Glomerular visceral epithelial cell (primary cell): ENCODE measurements at regions not wholly inside any gene's neighbourhood (a gene's known extent, or its start where the extent isn't known, plus 50 kb on each side); places are given as distances from the start of the nearest gene placed in this dataset.
"Not testable (repeated sequence)": the region's sequence is repeated elsewhere in the genome, so short reads cannot be mapped to it uniquely, and the experiment has no call there.

Source experiments
- DNase-seq: peaks from one replicate; pipeline ENCODE4 v3.0.0-alpha.2; 2016; ENCODE audit errors: extremely low spot score

DNA sequence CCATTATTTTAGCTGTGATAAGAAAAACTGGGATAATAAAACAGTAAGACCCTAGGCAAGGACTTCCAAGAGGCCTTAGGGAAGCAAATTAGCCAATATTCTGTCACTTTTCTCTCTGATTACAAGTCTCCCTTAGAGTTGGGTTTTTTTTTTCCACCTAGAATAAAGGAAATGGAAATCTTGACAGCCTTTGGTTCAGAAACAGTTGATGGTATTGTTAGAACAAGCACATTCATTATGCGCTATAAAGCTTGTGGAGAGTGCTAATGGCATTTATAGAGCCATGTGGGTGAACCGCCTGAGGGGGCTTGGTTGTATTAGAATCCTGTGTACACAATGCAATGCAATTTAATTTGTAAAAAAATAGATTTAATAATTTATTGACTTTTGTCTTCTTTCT, 88.9 kb upstream of the OGFRL1 start:
- DNase-seq, result no peak

DNA sequence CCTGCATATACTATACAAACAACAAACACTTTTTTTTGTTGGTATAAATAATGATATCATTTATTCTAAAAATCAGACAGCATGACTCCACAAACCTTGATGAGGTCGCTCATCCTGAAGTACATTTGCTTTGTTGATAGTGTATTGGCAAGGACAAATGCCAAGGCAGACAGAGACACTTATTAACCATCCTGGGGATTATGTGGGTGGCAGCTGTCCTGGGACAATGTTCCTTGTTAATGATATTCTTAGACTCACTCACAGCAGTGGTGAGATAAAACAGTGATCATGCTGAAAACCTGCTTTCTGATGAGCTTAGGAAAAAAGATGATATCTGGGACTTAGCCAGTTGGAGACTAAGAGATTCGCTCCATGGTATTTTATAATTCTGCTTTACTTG, 85.4 kb upstream of the OGFRL1 start:
- DNase-seq, result peak; percentile 58

DNA sequence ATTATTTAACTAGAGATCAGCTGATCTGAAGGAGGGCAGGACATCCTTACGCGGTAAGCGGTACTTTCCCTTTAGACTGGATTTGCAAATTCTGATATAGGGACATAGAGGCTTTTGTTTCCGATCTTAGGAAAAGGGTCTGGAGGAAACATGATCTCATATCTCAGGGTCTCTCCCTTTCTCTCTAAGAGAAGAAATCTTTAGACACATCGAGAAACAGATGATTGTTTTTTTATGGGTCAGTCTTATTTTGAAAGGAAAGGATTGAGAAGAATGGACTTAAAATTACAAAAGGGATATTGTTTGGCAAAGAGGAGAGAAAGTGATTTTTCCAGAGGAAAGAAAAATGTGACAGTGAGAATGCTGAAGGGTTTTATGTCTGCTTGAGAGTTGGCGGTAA, 83.9 kb upstream of the OGFRL1 start:
- DNase-seq, result no peak

DNA sequence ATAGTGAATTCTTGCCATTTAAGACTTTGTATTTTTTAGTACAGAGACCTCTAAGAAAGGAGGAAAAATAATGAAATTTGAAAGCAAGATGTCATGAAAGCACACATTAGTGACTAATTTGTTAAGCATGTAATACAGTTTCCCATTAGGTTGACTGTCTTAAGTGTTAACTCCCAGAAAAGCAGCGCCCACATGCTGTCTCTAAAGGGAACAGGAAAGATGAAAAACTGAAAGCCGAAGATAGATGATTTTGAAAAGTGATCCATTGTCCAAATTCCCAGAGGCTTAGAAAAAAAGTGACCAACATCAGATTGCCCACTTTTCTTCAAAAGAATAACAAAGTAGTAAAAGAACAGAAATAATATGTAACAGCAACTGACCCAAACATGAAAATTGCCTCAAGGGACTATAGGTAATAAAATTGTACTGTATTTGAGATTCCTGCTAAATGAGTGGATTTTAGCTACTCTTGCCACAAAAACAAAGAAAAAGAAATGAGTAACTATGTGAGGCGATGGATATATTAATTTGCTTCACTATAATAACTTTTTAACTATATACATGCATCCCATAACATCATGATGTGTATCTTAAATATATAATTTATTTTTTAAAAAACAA, 83.2 kb upstream of the OGFRL1 start:
- peak; percentile 52 for DNase-seq

DNA sequence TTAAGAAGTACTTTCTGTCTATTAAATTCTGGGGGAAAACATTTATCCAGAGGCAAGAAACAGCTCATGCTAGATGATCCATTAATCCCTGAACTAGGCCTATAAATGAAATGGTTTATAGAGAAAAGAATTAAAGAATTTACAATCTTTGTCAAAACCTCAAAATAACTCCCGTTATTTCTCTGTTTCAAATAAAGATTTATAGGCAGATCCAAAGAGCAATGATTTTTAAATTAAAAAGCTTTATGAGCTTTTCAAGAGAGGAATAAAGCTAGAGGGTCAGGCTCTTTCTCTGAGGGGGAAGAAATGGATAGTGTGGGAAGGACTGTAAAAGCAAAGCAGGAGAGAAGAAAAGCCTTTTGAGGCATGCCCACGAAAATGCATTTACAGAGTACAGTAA, 82.5 kb upstream of the OGFRL1 start:
- DNase-seq, result no peak

DNA sequence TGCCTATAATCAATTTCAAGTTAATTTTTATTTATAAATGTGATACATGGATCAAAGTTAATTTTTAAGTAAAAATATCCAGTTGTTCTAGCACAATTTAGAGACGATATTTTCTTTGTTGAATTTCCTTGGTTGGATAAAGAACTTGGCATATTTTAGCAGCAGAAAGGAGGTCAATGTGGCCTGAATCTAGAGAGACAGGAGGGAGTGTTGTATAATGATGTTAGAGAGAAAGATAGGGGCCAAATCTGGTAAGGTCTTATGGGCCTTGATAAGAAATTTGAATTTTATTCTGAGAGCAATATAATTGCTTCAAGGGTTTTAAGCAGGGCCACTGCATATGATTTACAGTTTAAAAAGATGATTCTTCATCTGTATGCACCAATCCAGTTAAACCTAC, 79.4 kb upstream of the OGFRL1 start:
- no peak for DNase-seq

DNA sequence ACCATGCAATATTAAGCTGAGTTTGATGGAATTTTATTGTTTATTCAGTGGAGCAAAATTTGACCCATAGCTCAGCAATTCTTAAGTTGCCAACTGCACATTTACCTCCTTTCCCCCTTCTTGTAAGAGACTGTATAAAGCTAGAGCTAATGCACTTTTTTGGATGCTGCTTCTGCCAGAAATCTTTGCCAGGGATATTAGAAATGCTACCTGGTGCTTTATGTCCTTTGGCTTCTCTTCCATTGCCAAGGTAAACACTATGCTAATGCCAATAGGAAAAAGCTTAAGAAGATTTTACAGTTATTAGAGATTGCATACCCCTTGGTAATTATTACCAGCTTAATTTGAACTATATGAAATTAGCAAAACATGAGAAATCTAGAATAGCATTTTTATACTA, 79.0 kb upstream of the OGFRL1 start:
- DNase-seq, result no peak

DNA sequence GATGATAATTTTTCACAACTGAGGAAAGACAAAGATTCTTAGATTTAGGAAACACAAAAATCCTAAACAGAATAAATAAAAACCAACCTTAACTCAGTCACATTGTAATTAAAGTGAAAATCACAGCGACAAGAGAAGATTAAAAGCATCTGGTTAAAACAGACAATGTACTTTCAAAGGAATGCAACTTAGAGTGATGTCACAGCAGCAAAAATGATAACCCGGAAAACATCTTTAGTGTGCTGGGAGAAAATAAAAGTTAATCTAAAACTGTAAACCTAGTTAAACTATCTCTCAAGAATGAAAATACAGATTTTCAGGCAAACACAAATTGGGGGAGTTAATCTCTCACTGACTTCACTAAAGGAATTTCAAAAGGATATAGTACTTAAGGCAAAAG, 76.8 kb upstream of the OGFRL1 start:
- DNase-seq, result no peak

DNA sequence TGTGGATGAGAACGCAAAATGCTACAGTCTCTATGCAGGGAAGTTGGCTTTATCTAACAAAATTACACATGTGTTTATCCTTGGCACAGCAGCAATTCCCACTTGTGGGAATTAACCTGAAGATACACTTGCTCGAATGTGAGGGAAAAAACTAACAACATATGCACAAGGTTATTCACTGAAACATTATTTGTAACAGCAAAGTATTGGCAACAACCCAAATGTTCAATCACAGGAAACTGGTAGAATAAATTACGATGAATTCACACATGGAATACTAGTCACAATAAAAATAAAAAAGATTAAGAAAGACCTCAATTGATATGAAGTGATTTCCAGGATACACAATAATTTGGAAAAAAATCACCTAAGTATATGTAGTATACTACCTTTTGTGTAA, 68.1 kb upstream of the OGFRL1 start:
- DNase-seq, result no peak

DNA sequence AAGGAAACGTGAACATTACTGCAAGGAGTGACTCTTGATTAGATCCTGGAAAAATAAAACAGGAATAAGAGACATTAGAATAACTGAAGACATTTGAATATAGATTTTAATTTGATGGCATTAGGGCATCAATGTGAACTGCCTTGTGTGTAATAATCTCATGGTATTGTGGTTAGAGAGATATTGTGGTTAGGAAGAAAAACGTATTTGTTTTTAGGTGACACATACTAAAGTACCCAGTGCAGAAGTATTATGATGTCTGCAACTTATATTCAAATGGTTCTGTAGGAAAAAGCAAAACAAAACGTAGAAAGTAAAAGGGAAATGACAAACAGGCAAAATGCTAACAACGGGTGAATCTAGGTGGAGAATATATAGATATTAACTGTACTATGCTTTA, 65.9 kb upstream of the OGFRL1 start:
- DNase-seq, result no peak

DNA sequence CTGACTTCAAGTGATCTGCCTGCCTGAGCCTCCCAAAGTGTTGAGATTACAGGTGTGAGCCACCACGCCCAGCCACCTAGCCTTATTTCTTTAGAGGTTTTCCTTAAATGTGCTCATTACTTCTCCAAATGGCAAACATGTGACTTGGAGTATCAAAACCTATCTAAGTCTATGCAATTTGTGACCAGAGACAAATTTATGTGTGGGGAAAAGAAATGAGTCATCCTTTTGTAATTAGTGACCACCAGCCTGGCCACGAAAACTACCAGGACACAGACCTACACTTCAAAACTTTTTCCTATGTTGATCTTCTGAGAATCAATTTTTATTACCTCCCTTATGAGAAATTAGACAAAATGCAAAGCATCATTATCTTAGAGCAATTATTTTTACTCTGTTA, 64.6 kb upstream of the OGFRL1 start:
- DNase-seq, result no peak

DNA sequence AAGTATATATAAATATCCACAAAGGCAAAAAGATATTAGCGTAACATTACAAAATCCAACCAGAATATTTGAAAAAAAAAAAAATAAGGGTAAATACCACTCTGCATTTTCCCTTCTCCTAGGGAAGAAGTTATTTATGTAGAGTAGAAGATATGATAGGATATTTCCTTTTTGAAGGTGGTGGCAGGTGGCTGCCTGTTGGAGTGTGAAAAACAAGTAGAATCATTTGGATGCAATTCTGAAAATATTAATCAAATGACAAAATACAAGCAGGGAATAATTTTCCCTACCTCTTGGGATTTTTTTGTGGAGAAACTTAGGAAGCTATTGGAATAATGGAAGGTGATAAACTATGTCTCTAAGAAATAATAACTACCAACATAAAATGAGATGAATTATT, 62.5 kb upstream of the OGFRL1 start:
- no peak for DNase-seq

DNA sequence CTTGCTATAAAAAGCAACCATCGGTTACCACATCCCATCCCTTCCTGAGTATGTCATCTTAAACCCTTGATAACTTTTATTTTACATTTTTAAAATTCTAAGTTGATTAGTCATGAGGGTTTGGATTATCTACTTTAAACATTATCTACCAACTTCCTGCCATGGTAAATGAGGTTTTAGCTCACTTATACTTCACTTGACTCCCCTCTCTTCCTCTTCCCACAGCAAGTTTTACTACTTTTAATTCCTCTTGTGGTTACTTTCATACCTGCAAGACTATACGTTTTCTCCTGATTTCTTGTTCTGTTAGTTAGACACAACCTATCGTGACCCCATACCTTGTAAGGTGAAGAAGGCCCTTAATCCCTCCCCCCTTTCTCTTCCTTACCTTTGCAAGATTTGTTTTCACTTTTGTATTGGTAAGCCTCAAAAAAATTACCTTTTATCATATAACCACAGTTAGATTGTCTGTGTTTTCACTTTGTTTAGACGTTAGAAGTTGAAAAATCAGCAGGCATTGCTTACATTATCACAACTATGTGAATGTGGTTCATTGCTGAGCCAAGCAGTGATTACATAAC, 60.1 kb upstream of the OGFRL1 start:
- peak; percentile 79 for DNase-seq

DNA sequence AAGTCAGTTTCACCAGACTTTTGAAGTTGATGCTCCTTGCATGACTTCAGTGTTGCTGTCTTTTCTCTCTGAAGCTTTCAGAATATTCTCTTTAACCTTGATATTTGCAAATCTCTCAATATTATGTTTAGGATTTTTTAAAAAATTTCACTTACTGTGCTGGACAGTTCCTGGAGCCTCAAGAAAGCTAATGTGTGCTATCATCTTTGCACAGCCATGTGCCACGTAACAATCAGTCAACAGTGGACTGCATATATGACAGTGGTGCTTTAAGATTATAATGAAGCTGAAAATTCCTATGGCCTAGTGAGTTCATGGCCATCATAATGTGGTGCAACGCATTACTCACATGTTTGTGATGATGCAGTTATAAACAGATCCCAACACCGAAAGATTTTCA, 59.1 kb upstream of the OGFRL1 start:
- DNase-seq, result no peak

DNA sequence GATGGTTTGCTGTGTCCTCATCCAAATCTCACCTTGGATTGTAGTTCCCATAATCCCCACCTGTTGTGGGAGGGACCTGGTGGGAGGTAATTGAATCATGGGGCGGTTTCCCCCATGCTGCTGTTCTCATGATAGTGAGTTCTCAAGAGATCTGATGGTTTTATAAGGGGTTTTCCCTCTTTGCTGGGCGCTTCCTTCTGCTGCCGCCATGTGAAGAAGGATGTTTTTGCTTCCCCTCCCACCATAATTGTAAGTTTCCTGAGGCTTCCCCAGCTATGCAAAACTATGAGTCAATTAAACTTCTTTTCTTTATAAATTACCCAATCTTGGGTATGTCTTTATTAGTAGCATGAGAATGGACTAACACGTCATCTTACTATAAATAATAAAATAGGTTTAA, 55.7 kb upstream of the OGFRL1 start:
- not testable (repeated sequence) for DNase-seq

DNA sequence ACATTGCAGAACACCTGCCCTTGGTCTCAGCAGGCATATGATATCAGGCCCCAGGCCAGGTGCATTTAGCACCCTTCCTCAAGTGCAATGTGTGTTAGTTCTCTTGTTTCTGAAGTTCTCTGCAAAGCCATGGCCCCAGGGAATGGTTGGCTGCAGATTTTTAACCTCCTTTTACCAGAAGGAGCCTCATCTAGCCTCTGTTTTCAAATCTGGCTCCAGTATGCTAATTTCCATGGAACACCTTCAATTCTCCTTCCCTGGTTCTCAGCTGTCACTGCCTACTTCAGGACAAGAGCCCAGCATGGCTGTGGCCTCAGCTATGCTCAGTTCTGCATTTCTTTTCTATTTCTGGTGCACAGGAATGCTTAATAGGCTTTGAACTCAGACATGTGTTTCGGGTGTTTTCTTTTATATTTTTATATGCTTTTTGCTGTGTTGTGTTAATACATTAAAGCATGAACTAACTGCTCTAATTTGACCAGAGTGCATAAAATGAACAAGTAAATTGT, 51.6 kb upstream of the OGFRL1 start:
- DNase-seq, result no peak

DNA sequence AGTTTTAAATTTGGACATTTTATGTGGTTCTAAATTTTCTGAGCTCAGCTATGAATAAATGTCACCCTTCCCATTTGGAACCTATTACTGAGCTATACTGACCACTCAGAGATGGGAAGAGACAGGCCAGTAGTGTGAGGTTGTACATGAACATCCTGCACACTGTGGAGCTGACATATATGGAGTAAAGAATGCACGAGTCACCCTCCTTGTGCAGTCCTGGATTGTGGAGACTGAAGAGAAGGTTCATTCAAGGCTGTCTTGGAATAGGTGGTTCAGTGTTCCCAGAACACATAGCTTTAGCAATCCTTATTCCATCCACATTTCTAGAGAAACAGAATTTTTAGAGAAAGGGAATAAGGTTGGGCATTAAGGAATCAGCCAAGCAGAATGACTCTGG, 50.3 kb upstream of the OGFRL1 start:
- DNase-seq, result peak; percentile 25
